Hepatocyte (in vitro differentiated cells): ENCODE measurements at regions not wholly inside any gene's neighbourhood (a gene's known extent, or its start where the extent isn't known, plus 50 kb on each side); places are given as distances from the start of the nearest gene placed in this dataset.

Experiments
- EZH2 ChIP-seq: fragments of 200-600 bp; sonication (generic); IDR thresholded peaks from 2 replicates; pipeline ENCODE4 v1.6.1; 2016; ENCODE audit warnings: antibody characterized with exemption, mild to moderate bottlenecking, borderline replicate concordance
- EZH2phosphoT487 ChIP-seq: fragments of 200-600 bp; sonication (generic); IDR thresholded peaks from one replicate; pipeline ENCODE4 v1.6.1; 2018; ENCODE audit warnings: antibody characterized with exemption, mild to moderate bottlenecking, low read depth, moderate library complexity; ENCODE audit not compliant: unreplicated experiment, severe bottlenecking
- TF ChIP-seq, protein P1 (sequence below): fragments of 200-600 bp; sonication (generic); IDR thresholded peaks from 2 replicates; pipeline ENCODE4 v1.5.1; 2016; ENCODE audit warnings: antibody characterized with exemption, mild to moderate bottlenecking; ENCODE audit not compliant: poor library complexity

GRCh38 chr13:30107521-30108136, 199.7 kb downstream of the KATNAL1 start:
- TF ChIP-seq, protein P1, sequence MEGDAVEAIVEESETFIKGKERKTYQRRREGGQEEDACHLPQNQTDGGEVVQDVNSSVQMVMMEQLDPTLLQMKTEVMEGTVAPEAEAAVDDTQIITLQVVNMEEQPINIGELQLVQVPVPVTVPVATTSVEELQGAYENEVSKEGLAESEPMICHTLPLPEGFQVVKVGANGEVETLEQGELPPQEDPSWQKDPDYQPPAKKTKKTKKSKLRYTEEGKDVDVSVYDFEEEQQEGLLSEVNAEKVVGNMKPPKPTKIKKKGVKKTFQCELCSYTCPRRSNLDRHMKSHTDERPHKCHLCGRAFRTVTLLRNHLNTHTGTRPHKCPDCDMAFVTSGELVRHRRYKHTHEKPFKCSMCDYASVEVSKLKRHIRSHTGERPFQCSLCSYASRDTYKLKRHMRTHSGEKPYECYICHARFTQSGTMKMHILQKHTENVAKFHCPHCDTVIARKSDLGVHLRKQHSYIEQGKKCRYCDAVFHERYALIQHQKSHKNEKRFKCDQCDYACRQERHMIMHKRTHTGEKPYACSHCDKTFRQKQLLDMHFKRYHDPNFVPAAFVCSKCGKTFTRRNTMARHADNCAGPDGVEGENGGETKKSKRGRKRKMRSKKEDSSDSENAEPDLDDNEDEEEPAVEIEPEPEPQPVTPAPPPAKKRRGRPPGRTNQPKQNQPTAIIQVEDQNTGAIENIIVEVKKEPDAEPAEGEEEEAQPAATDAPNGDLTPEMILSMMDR: no peak
- TF ChIP-seq EZH2 (no peak), EZH2phosphoT487 (no peak)
